ENCODE measurements at regions not wholly inside any gene's neighbourhood (a gene's known extent, or its start where the extent isn't known, plus 50 kb on each side); places are given as distances from the start of the nearest gene placed in this dataset.

- Histone ChIP-seq H3K9me2 (ENCODE audit: insufficient read depth, low read length) (no peaks in the 10 kb centered on the region), H3K4me2 (ENCODE audit: low read length) (no peak overlapping the region), H2AFZ (ENCODE audit: low read length) (no peak overlapping the region), H3K4me3 (ENCODE audit: low read depth, low read length, poor library complexity, severe bottlenecking) (no peak overlapping the region), H3K79me2 (ENCODE audit: insufficient read depth, low read depth, low read length) (no peaks in the 10 kb centered on the region), H3K9me3 (ENCODE audit: low read length) (no peaks in the 10 kb centered on the region), H4K20me1 (ENCODE audit: insufficient read depth, low read length) (no peaks in the 10 kb centered on the region), H3K36me3 (ENCODE audit: insufficient read depth, low read length) (no peaks in the 10 kb centered on the region), H3K4me1 (ENCODE audit: insufficient read depth, low read length, poor library complexity, severe bottlenecking) (no peaks in the 10 kb centered on the region), H3K27ac (ENCODE audit: low read depth, low read length, poor library complexity, severe bottlenecking) (no peak overlapping the region)
- no peak for DNase-seq (ENCODE audit: low spot score)
- TF ChIP-seq EZH2phosphoT487 (IDR thresholded peaks at IDR 0.05; ENCODE audit: borderline replicate concordance, low read depth, low read length) (no peak), CTCF (conservative IDR thresholded peaks at IDR 0.05; ENCODE audit: low read length) (no peak)
- intact Hi-C loops (cut with micrococcal nuclease; ENCODE audit: unreplicated experiment) = no loop called here
- POLR2A ChIA-PET = no interaction called here
- CTCF ChIA-PET (ENCODE audit: unreplicated experiment) = no interaction called here
- no TSS peak for BruUV-seq (replicated peaks)
These were observed 341.0 kb upstream of the OPRM1 start for GRCh38 chr6:153698001-153698400.

GRCh38 chr6:153677522-153677921, 361.5 kb upstream of the OPRM1 start:
- H3K27ac ChIP-seq (ENCODE audit: low read depth, low read length, poor library complexity, severe bottlenecking) = no peak overlapping the region
- H3K9me2 ChIP-seq (ENCODE audit: insufficient read depth, low read length) = no peaks in the 10 kb centered on the region
- TF ChIP-seq EZH2phosphoT487 (IDR thresholded peaks at IDR 0.05; ENCODE audit: borderline replicate concordance, low read depth, low read length) (no peak), CTCF (conservative IDR thresholded peaks at IDR 0.05; ENCODE audit: low read length) (no peak)
- BruUV-seq (replicated peaks) = no TSS peak
- no peaks in the 10 kb centered on the region for H3K4me1 ChIP-seq (ENCODE audit: insufficient read depth, low read length, poor library complexity, severe bottlenecking)
- no peaks in the 10 kb centered on the region for H3K79me2 ChIP-seq (ENCODE audit: insufficient read depth, low read depth, low read length)
- no peak overlapping the region for H3K4me3 ChIP-seq (ENCODE audit: low read depth, low read length, poor library complexity, severe bottlenecking)
- no peak for DNase-seq (ENCODE audit: low spot score)
- CTCF ChIA-PET (ENCODE audit: unreplicated experiment) = no interaction called here
- H3K4me2 ChIP-seq (ENCODE audit: low read length) = no peak overlapping the region
- no peak overlapping the region for H2AFZ ChIP-seq (ENCODE audit: low read length)
- intact Hi-C loops (cut with micrococcal nuclease; ENCODE audit: unreplicated experiment) = no loop called here
- no peaks in the 10 kb centered on the region for H3K36me3 ChIP-seq (ENCODE audit: insufficient read depth, low read length)
- no peaks in the 10 kb centered on the region for H3K9me3 ChIP-seq (ENCODE audit: low read length)
- POLR2A ChIA-PET = no interaction called here
- no peaks in the 10 kb centered on the region for H4K20me1 ChIP-seq (ENCODE audit: insufficient read depth, low read length)

- no peaks in the 10 kb centered on the region for H3K9me3 ChIP-seq (ENCODE audit: low read length)
- no TSS peak for BruUV-seq (replicated peaks)
- H4K20me1 ChIP-seq (ENCODE audit: insufficient read depth, low read length) = no peaks in the 10 kb centered on the region
- H3K79me2 ChIP-seq (ENCODE audit: insufficient read depth, low read depth, low read length) = no peaks in the 10 kb centered on the region
- CTCF ChIA-PET (ENCODE audit: unreplicated experiment) = no interaction called here
- no peak overlapping the region for H3K4me2 ChIP-seq (ENCODE audit: low read length)
- intact Hi-C loops (cut with micrococcal nuclease; ENCODE audit: unreplicated experiment) = no loop called here
- no peak overlapping the region for H3K4me3 ChIP-seq (ENCODE audit: low read depth, low read length, poor library complexity, severe bottlenecking)
- no peak for TF ChIP-seq EZH2phosphoT487 (IDR thresholded peaks at IDR 0.05; ENCODE audit: borderline replicate concordance, low read depth, low read length)
- no peak for TF ChIP-seq CTCF (conservative IDR thresholded peaks at IDR 0.05; ENCODE audit: low read length)
- H3K9me2 ChIP-seq (ENCODE audit: insufficient read depth, low read length) = no peaks in the 10 kb centered on the region
- POLR2A ChIA-PET = no interaction called here
- no peaks in the 10 kb centered on the region for H3K36me3 ChIP-seq (ENCODE audit: insufficient read depth, low read length)
- no peaks in the 10 kb centered on the region for H3K4me1 ChIP-seq (ENCODE audit: insufficient read depth, low read length, poor library complexity, severe bottlenecking)
- DNase-seq (ENCODE audit: low spot score) = no peak
- H2AFZ ChIP-seq (ENCODE audit: low read length) = no peak overlapping the region
- no peak overlapping the region for H3K27ac ChIP-seq (ENCODE audit: low read depth, low read length, poor library complexity, severe bottlenecking)
These were observed 365.3 kb upstream of the OPRM1 start for GRCh38 chr6:153673750-153674149.
